Neural progenitor cell (in vitro differentiated cells): ENCODE measurements at regions not wholly inside any gene's neighbourhood (a gene's known extent, or its start where the extent isn't known, plus 50 kb on each side); places are given as distances from the start of the nearest gene placed in this dataset.

ENCODE experiments used
- DNase-seq: peaks from one replicate; pipeline ENCODE4 v3.0.0-alpha.2; 2016; ENCODE audit warnings: low spot score
- H2AFZ ChIP-seq: fragments of 200-600 bp; sonication (generic); replicated peaks from 2 replicates; pipeline ENCODE4 v1.6.1; 2016; ENCODE audit warnings: antibody characterized with exemption
- H3F3A ChIP-seq: fragments of 200-600 bp; sonication (generic); 2 replicates; pipeline ENCODE4 v1.6.1; 2016; ENCODE audit warnings: antibody characterized with exemption, low read depth
- H3K27ac ChIP-seq: fragments of 200-600 bp; sonication (generic); 2 replicates; pipeline ENCODE4 v1.5.1; 2016; ENCODE audit warnings: mild to moderate bottlenecking
- H3K27me3 ChIP-seq: fragments of 200-600 bp; sonication (generic); 2 replicates; pipeline ENCODE4 v1.6.1; 2016; ENCODE audit warnings: mild to moderate bottlenecking, moderate library complexity
- H3K36me3 ChIP-seq: fragments of 200-600 bp; sonication (generic); 2 replicates; pipeline ENCODE4 v1.5.1; 2016
- H3K4me1 ChIP-seq: fragments of 200-600 bp; sonication (generic); 2 replicates; pipeline ENCODE4 v1.6.1; 2016; ENCODE audit warnings: mixed run types
- H3K4me2 ChIP-seq: fragments of 200-600 bp; sonication (generic); 2 replicates; pipeline ENCODE4 v1.6.1; 2016
- H3K4me3 ChIP-seq: fragments of 200-600 bp; sonication (generic); 2 replicates; pipeline ENCODE4 v1.5.1; 2016
- H3K79me2 ChIP-seq: fragments of 200-600 bp; sonication (generic); 2 replicates; pipeline ENCODE4 v1.6.1; 2016; ENCODE audit warnings: low read depth
- H3K9ac ChIP-seq: fragments of 200-600 bp; sonication (generic); 2 replicates; pipeline ENCODE4 v1.6.1; 2016
- H3K9me3 ChIP-seq: fragments of 200-600 bp; sonication (generic); 2 replicates; pipeline ENCODE4 v1.5.1; 2016; ENCODE audit warnings: low read depth
- H4K20me1 ChIP-seq: fragments of 200-600 bp; sonication (generic); 2 replicates; pipeline ENCODE4 v1.6.1; 2016; ENCODE audit warnings: low read depth
- H3K27ac Mint-ChIP-seq: 3 replicates; pipeline ENCODE4 v1.8.0; 2021; ENCODE audit warnings: mixed read lengths
- H3K27me3 Mint-ChIP-seq: 2 replicates; pipeline ENCODE4 v1.8.0; 2022; ENCODE audit warnings: low read depth, mild to moderate bottlenecking, inconsistent platforms, moderate library complexity, mixed read lengths; ENCODE audit not compliant: insufficient read depth
- H3K36me3 Mint-ChIP-seq: 3 replicates; pipeline ENCODE4 v1.8.0; 2021; ENCODE audit warnings: mixed read lengths
- H3K4me1 Mint-ChIP-seq: 3 replicates; pipeline ENCODE4 v1.8.0; 2021; ENCODE audit warnings: mixed read lengths
- H3K4me3 Mint-ChIP-seq: 3 replicates; pipeline ENCODE4 v1.8.0; 2021; ENCODE audit warnings: mild to moderate bottlenecking, moderate library complexity, mixed read lengths
- H3K9me3 Mint-ChIP-seq: 3 replicates; pipeline ENCODE4 v1.8.0; 2020; ENCODE audit warnings: mixed read lengths
- CTCF ChIP-seq: fragments of 200-600 bp; sonication (generic); IDR thresholded peaks from 2 replicates; pipeline ENCODE4 v1.5.1; 2017; ENCODE audit warnings: antibody characterized with exemption, mild to moderate bottlenecking
- EZH2 ChIP-seq: fragments of 200-600 bp; sonication (generic); IDR thresholded peaks from 2 replicates; pipeline ENCODE4 v1.6.1; 2017; ENCODE audit warnings: antibody characterized with exemption, mild to moderate bottlenecking, moderate library complexity
- EZH2phosphoT487 ChIP-seq: fragments of 200-600 bp; sonication (generic); IDR thresholded peaks from 2 replicates; pipeline ENCODE4 v1.6.1; 2017; ENCODE audit warnings: antibody characterized with exemption

GRCh38 chr6:104282581-104282980 lies 577.1 kb downstream of the HACE1 start:
- no peak overlapping the region for H3K4me3 Mint-ChIP-seq
- H3K4me1 Mint-ChIP-seq, result peaks cover 6% of the 10 kb centered on the region
- H3K9me3 ChIP-seq, result no peaks in the 10 kb centered on the region
- no peak overlapping the region for H3K9ac ChIP-seq
- H4K20me1 ChIP-seq, result no peaks in the 10 kb centered on the region
- TF ChIP-seq EZH2phosphoT487, result no peak
- TF ChIP-seq CTCF, result no peak
- no peak for TF ChIP-seq EZH2
- no peaks in the 10 kb centered on the region for H3K36me3 ChIP-seq
- H3K27me3 Mint-ChIP-seq, result no peaks in the 10 kb centered on the region
- no peak overlapping the region for H3K27ac Mint-ChIP-seq
- DNase-seq, result no peak
- H3K79me2 ChIP-seq, result no peaks in the 10 kb centered on the region
- no peak overlapping the region for H3K27ac ChIP-seq
- H3K36me3 Mint-ChIP-seq, result no peaks in the 10 kb centered on the region
- peaks cover 6% of the 10 kb centered on the region for H3K4me1 ChIP-seq
- no peak overlapping the region for H2AFZ ChIP-seq
- H3K4me2 ChIP-seq, result no peak overlapping the region
- no peaks in the 10 kb centered on the region for H3K9me3 Mint-ChIP-seq
- no peak overlapping the region for H3K4me3 ChIP-seq
- H3K27me3 ChIP-seq, result no peaks in the 10 kb centered on the region
- no peaks in the 10 kb centered on the region for H3F3A ChIP-seq

- peaks cover 6% of the 10 kb centered on the region for H3K4me1 Mint-ChIP-seq
- no peak overlapping the region for H3K4me3 ChIP-seq
- DNase-seq, result no peak
- no peak overlapping the region for H3K4me2 ChIP-seq
- no peaks in the 10 kb centered on the region for H3F3A ChIP-seq
- H3K4me1 ChIP-seq, result peaks cover 6% of the 10 kb centered on the region
- no peaks in the 10 kb centered on the region for H3K36me3 Mint-ChIP-seq
- H3K9me3 ChIP-seq, result no peaks in the 10 kb centered on the region
- H3K79me2 ChIP-seq, result no peaks in the 10 kb centered on the region
- H3K36me3 ChIP-seq, result no peaks in the 10 kb centered on the region
- no peak overlapping the region for H3K4me3 Mint-ChIP-seq
- no peak overlapping the region for H2AFZ ChIP-seq
- H3K9ac ChIP-seq, result no peak overlapping the region
- H3K27me3 Mint-ChIP-seq, result peaks cover under 1% of the 10 kb centered on the region
- H3K27ac Mint-ChIP-seq, result no peak overlapping the region
- H4K20me1 ChIP-seq, result no peaks in the 10 kb centered on the region
- TF ChIP-seq EZH2phosphoT487, result no peak
- TF ChIP-seq CTCF, result peak; percentile 24
- H3K27me3 ChIP-seq, result no peaks in the 10 kb centered on the region
- H3K9me3 Mint-ChIP-seq, result peaks cover 4% of the 10 kb centered on the region
- H3K27ac ChIP-seq, result no peak overlapping the region
Observed at GRCh38 chr6:104281370-104281769, 578.3 kb downstream of the HACE1 start.

- Histone ChIP-seq H3K27me3 (no peaks in the 10 kb centered on the region), H3K79me2 (no peaks in the 10 kb centered on the region), H3F3A (no peaks in the 10 kb centered on the region), H3K4me3 (no peak overlapping the region), H2AFZ (no peak overlapping the region), H3K4me2 (no peak overlapping the region), H4K20me1 (no peaks in the 10 kb centered on the region), H3K9ac (no peak overlapping the region), H3K27ac (no peak overlapping the region), H3K4me1 (no peaks in the 10 kb centered on the region), H3K9me3 (no peaks in the 10 kb centered on the region), H3K36me3 (no peaks in the 10 kb centered on the region)
- no peak for DNase-seq
- H3K4me3 Mint-ChIP-seq, result no peak overlapping the region
- H3K27me3 Mint-ChIP-seq, result peaks cover 2% of the 10 kb centered on the region
- no peaks in the 10 kb centered on the region for H3K4me1 Mint-ChIP-seq
- TF ChIP-seq EZH2 (no peak), EZH2phosphoT487 (no peak), CTCF (no peak)
- no peaks in the 10 kb centered on the region for H3K36me3 Mint-ChIP-seq
- H3K9me3 Mint-ChIP-seq, result no peaks in the 10 kb centered on the region
- no peak overlapping the region for H3K27ac Mint-ChIP-seq
Observed at GRCh38 chr6:104268389-104268788, 591.3 kb downstream of the HACE1 start.

- Histone ChIP-seq H3K27me3 (no peaks in the 10 kb centered on the region), H3K9ac (no peak overlapping the region), H3K9me3 (no peaks in the 10 kb centered on the region), H3K4me3 (no peak overlapping the region), H3K36me3 (no peaks in the 10 kb centered on the region), H3K27ac (no peak overlapping the region), H3K4me2 (no peak overlapping the region), H4K20me1 (no peaks in the 10 kb centered on the region), H3K79me2 (no peaks in the 10 kb centered on the region), H2AFZ (no peak overlapping the region), H3F3A (no peaks in the 10 kb centered on the region), H3K4me1 (no peaks in the 10 kb centered on the region)
- Mint-ChIP-seq H3K9me3 (no peaks in the 10 kb centered on the region), H3K27me3 (peaks cover 2% of the 10 kb centered on the region), H3K4me1 (no peaks in the 10 kb centered on the region), H3K4me3 (no peak overlapping the region), H3K27ac (no peak overlapping the region), H3K36me3 (no peaks in the 10 kb centered on the region)
- TF ChIP-seq CTCF (no peak), EZH2phosphoT487 (no peak), EZH2 (no peak)
- no peak for DNase-seq
Observed at GRCh38 chr6:104266922-104267321, 592.8 kb downstream of the HACE1 start.
